ENCODE measurements at regions not wholly inside any gene's neighbourhood (a gene's known extent, or its start where the extent isn't known, plus 50 kb on each side); places are given as distances from the start of the nearest gene placed in this dataset.

DNA sequence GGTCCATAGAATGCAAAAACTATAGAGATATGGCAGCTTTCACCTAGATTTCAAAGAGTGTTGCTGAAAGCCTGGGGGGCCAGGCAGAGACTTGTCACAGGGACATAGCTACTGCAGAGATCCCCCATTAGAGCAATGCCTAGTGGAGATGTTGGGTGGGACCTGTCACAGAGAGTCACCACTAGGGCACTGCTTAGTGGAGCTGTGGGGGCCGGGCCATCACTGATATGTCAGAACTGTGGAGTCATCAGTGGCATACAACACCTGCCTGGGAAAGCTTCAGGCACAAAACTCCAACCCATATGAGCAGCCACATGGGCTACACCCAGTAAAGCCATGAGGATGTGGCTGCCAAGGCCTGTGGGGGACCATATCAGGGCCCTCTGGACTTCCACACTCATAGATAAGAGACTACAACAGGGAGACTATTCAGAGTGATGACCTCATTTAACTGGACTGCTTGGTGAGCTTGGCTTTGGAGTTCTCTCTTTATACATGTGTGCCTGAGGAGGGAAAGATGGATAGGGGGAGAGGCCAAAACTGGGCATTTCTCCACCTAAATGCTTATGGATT is 176.3 kb downstream of the ZNF621 start:
- H3K9me3 ChIP-seq (ENCODE audit: control insufficient read depth, insufficient read depth, low read length): peaks cover 6% of the 10 kb centered on the region

DNA sequence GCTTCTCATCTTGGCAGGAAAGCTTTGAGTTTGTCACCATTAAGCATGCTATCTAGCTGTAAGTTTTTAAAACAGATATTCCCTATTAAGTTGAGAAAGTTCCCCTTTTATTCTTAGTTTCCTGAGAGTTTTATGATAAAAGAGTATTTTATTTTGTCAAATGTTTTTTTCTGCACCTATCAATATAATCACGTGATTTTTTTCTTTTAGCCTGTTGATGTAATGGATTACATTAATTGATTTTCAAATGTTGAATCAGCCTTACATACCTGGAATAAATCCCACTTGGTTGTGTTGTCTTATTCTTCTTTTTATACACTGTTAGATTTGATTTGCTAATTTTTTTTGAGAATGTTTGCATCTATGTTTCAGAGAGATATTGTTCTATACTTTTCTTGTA is 179.5 kb downstream of the ZNF621 start:
- Histone ChIP-seq H3K36me3 (ENCODE audit: control insufficient read depth, insufficient read depth, low read length) (no peaks in the 10 kb centered on the region), H3K4me3 (ENCODE audit: low read depth, low read length) (no peak overlapping the region), H3K9ac (ENCODE audit: low read depth, low read length) (no peak overlapping the region), H3K27me3 (ENCODE audit: control insufficient read depth, insufficient read depth, low read length) (no peaks in the 10 kb centered on the region), H3K27ac (ENCODE audit: low read depth, low read length) (no peak overlapping the region), H3K9me3 (ENCODE audit: control insufficient read depth, insufficient read depth, low read length) (peaks cover 6% of the 10 kb centered on the region), H3K4me1 (ENCODE audit: control insufficient read depth, insufficient read depth, low read length) (no peaks in the 10 kb centered on the region)

More for the DNA sequence above, 176.3 kb downstream of the ZNF621 start:
- H3K27ac ChIP-seq (ENCODE audit: low read depth, low read length): no peak overlapping the region
- no peak overlapping the region for H3K4me3 ChIP-seq (ENCODE audit: low read depth, low read length)
- no peaks in the 10 kb centered on the region for H3K4me1 ChIP-seq (ENCODE audit: control insufficient read depth, insufficient read depth, low read length)
- no peak overlapping the region for H3K9ac ChIP-seq (ENCODE audit: low read depth, low read length)
- no peaks in the 10 kb centered on the region for H3K27me3 ChIP-seq (ENCODE audit: control insufficient read depth, insufficient read depth, low read length)
- H3K36me3 ChIP-seq (ENCODE audit: control insufficient read depth, insufficient read depth, low read length): no peaks in the 10 kb centered on the region

DNA sequence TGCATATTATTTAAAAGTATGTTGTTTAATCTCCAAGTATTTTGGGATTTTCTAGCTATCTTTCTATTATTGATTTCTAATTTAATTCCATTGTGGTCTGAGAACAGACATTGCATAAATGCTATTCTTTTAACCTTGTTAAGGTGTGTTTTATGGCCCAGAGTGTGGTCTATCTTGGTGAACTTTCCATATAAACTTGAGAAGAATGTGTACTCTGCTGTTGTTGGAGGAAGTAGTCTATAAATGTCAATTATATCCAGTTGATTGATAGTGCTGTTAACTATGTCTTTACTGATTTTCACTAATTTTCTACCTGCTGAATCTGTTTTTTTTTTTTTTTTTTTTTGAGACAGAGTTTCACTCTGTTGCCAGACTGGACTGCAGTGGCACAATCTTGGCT is 180.9 kb downstream of the ZNF621 start:
- Histone ChIP-seq H3K4me3 (ENCODE audit: low read depth, low read length) (no peak overlapping the region), H3K27ac (ENCODE audit: low read depth, low read length) (no peak overlapping the region), H3K4me1 (ENCODE audit: control insufficient read depth, insufficient read depth, low read length) (no peaks in the 10 kb centered on the region), H3K36me3 (ENCODE audit: control insufficient read depth, insufficient read depth, low read length) (no peaks in the 10 kb centered on the region), H3K9ac (ENCODE audit: low read depth, low read length) (no peak overlapping the region), H3K27me3 (ENCODE audit: control insufficient read depth, insufficient read depth, low read length) (no peaks in the 10 kb centered on the region), H3K9me3 (ENCODE audit: control insufficient read depth, insufficient read depth, low read length) (peaks cover 6% of the 10 kb centered on the region)

DNA sequence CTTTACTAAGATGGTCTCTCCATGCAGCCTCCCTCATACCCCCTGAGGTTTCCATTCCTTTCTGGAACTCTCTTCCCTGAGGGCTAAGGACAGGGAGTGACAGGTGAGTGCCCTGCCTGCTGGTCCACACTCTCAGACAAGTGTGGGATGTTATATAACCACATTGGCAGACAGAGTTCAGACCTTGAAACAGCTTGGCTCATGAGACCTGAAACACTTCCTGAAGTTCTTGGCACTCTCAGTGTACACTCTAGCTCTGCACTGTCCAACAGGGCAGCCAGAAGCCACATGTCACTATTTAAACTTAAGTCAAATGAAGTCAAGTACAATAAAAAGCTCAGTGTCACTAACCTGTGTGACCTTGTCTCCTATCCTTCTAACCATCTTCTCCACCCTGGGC is 188.5 kb downstream of the ZNF621 start:
- H3K4me3 ChIP-seq (ENCODE audit: low read depth, low read length): no peak overlapping the region
- no peak overlapping the region for H3K27ac ChIP-seq (ENCODE audit: low read depth, low read length)
- H3K9me3 ChIP-seq (ENCODE audit: control insufficient read depth, insufficient read depth, low read length): no peaks in the 10 kb centered on the region
- no peaks in the 10 kb centered on the region for H3K36me3 ChIP-seq (ENCODE audit: control insufficient read depth, insufficient read depth, low read length)
- H3K27me3 ChIP-seq (ENCODE audit: control insufficient read depth, insufficient read depth, low read length): no peaks in the 10 kb centered on the region
- H3K4me1 ChIP-seq (ENCODE audit: control insufficient read depth, insufficient read depth, low read length): no peaks in the 10 kb centered on the region
- no peak overlapping the region for H3K9ac ChIP-seq (ENCODE audit: low read depth, low read length)

DNA sequence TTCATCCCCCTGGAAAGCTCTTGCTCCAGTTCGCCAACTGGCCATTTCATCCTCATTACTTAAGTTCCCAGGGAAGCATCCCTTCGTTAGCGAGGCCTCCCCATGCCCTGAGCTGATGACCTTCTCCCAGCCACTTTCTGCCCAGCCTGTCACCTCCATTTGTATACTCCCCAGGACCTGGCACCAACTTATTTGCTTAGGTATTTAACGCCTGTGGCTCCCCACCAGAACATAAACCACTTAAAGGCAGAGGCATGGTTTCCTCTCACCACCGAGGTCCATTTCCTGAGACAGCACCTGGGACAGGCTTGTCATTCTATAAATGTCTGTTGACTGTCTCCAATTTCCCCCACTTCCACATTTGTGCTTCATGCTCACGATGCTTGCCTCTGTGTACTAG is 189.0 kb downstream of the ZNF621 start:
- H3K4me3 ChIP-seq (ENCODE audit: low read depth, low read length): no peak overlapping the region
- H3K9me3 ChIP-seq (ENCODE audit: control insufficient read depth, insufficient read depth, low read length): no peaks in the 10 kb centered on the region
- no peaks in the 10 kb centered on the region for H3K4me1 ChIP-seq (ENCODE audit: control insufficient read depth, insufficient read depth, low read length)
- H3K27ac ChIP-seq (ENCODE audit: low read depth, low read length): no peak overlapping the region
- no peaks in the 10 kb centered on the region for H3K27me3 ChIP-seq (ENCODE audit: control insufficient read depth, insufficient read depth, low read length)
- H3K36me3 ChIP-seq (ENCODE audit: control insufficient read depth, insufficient read depth, low read length): no peaks in the 10 kb centered on the region
- no peak overlapping the region for H3K9ac ChIP-seq (ENCODE audit: low read depth, low read length)

DNA sequence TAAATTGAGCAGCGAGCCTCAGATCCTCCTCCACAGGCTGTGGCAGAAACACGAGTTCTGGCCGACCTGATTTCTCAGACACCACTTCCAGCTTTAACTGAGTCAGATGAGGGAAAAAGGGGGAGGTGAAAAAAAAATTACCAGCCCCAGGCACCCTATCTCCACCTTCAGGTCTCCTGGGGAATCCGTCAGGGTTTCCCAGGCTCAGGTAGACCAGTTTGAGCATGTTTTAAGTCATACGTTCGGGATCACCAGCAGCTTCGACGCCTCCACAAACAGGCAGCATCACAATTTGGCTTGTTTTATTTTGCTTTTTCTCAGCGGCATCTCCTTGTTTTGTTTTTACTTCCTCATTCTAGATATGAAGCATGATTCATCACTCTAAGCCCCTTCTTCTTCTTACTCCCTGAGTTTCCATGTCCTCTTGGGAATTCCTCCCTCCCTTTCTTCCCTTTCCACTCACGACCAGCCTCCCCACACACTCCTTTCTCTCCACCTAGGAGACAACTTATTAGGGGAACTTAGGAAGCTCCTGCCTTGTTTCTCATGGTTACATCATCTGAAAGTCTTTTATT is 190.1 kb downstream of the ZNF621 start:
- no peaks in the 10 kb centered on the region for H3K27me3 ChIP-seq (ENCODE audit: control insufficient read depth, insufficient read depth, low read length)
- no peak overlapping the region for H3K4me3 ChIP-seq (ENCODE audit: low read depth, low read length)
- H3K9me3 ChIP-seq (ENCODE audit: control insufficient read depth, insufficient read depth, low read length): no peaks in the 10 kb centered on the region
- H3K4me1 ChIP-seq (ENCODE audit: control insufficient read depth, insufficient read depth, low read length): no peaks in the 10 kb centered on the region
- no peak overlapping the region for H3K9ac ChIP-seq (ENCODE audit: low read depth, low read length)
- H3K36me3 ChIP-seq (ENCODE audit: control insufficient read depth, insufficient read depth, low read length): no peaks in the 10 kb centered on the region
- no peak overlapping the region for H3K27ac ChIP-seq (ENCODE audit: low read depth, low read length)

DNA sequence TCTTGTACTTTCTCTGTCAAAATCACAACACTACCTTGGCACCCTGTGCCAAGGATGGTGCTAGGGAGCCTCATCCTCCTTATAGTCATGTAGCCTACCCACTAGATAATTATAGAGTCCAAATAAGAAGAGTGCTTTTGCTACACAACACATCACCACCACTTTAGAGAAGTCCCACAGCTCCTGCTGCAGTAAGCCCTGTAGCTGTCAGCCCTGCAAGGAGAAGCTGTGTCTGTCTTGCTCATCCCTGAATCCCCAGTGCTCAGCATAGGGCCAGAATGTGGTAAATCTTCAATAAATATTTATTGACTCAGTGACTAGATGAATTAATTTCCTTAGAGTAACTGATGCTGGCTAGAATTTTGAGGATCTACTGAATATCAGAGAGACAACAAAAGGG is 190.8 kb downstream of the ZNF621 start:
- Histone ChIP-seq H3K36me3 (ENCODE audit: control insufficient read depth, insufficient read depth, low read length) (no peaks in the 10 kb centered on the region), H3K9me3 (ENCODE audit: control insufficient read depth, insufficient read depth, low read length) (no peaks in the 10 kb centered on the region), H3K27ac (ENCODE audit: low read depth, low read length) (no peak overlapping the region), H3K4me1 (ENCODE audit: control insufficient read depth, insufficient read depth, low read length) (no peaks in the 10 kb centered on the region), H3K4me3 (ENCODE audit: low read depth, low read length) (no peak overlapping the region), H3K9ac (ENCODE audit: low read depth, low read length) (no peak overlapping the region), H3K27me3 (ENCODE audit: control insufficient read depth, insufficient read depth, low read length) (no peaks in the 10 kb centered on the region)

DNA sequence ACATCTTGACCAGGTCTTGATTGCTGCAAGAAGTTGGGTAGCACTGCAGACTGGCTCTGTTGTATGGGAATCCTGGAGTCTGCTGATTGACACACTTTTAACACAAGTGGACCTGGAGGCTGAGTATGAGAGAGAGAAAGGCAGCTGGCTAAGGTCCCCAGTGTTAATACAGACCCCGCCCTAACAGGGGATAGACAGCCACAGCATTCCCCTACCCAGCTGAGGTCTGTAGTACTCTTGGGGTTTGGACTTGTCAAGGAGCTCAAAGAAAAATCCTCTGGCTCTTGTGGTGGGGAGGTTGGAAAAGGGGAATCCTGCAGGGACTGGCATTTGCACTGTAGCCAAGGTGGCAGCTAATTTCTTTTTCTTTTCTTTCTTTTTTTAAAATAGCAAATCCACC is 192.7 kb downstream of the ZNF621 start:
- Histone ChIP-seq H3K27ac (ENCODE audit: low read depth, low read length) (no peak overlapping the region), H3K36me3 (ENCODE audit: control insufficient read depth, insufficient read depth, low read length) (no peaks in the 10 kb centered on the region), H3K27me3 (ENCODE audit: control insufficient read depth, insufficient read depth, low read length) (no peaks in the 10 kb centered on the region), H3K4me3 (ENCODE audit: low read depth, low read length) (no peak overlapping the region), H3K9me3 (ENCODE audit: control insufficient read depth, insufficient read depth, low read length) (no peaks in the 10 kb centered on the region), H3K9ac (ENCODE audit: low read depth, low read length) (no peak overlapping the region), H3K4me1 (ENCODE audit: control insufficient read depth, insufficient read depth, low read length) (no peaks in the 10 kb centered on the region; the same call in 1 of the 2 replicates)

DNA sequence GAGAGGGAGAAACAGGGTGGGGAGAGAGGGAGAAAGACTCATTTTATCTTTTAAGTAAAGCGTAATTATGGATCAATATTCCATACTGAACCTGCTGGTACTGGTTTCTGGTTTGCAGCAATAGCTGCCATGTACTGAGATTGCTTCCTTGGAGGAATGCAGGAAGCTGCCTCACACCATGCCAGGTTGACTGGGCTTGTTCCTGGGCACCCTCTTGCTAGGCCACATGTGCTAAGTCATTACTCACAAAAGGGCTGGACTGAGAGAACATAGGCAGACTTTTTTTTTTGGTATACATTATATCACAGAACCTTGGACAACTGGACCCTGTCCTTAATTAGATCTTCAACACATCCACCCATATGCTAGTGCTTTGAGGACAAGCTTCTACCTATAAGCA is 193.4 kb downstream of the ZNF621 start:
- H3K27me3 ChIP-seq (ENCODE audit: control insufficient read depth, insufficient read depth, low read length): no peaks in the 10 kb centered on the region
- no peaks in the 10 kb centered on the region for H3K36me3 ChIP-seq (ENCODE audit: control insufficient read depth, insufficient read depth, low read length)
- H3K4me3 ChIP-seq (ENCODE audit: low read depth, low read length): no peak overlapping the region
- H3K4me1 ChIP-seq (ENCODE audit: control insufficient read depth, insufficient read depth, low read length): no peaks in the 10 kb centered on the region; the same call in 1 of the 2 replicates
- no peaks in the 10 kb centered on the region for H3K9me3 ChIP-seq (ENCODE audit: control insufficient read depth, insufficient read depth, low read length)
- no peak overlapping the region for H3K9ac ChIP-seq (ENCODE audit: low read depth, low read length)
- H3K27ac ChIP-seq (ENCODE audit: low read depth, low read length): no peak overlapping the region

DNA sequence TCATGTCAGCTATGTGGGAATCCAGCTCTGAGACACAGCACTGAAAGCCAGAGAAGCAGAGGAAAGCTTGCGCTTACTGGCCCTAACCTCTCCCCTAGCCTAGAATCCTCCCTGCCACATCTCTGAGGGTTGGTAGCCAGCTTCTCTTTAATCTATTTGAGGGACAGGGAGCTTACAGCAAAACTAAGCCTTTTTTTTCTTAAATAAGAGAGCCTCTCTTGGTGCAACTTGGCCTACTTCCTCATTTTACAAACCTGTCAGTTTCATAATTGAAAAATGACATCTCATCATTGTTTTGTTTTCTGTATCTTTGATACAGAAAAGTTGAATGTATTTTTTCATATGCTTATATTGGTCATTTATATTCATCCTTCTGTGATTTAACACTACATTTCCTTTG is 193.9 kb downstream of the ZNF621 start:
- Histone ChIP-seq H3K27me3 (ENCODE audit: control insufficient read depth, insufficient read depth, low read length) (no peaks in the 10 kb centered on the region), H3K4me3 (ENCODE audit: low read depth, low read length) (no peak overlapping the region), H3K4me1 (ENCODE audit: control insufficient read depth, insufficient read depth, low read length) (no peaks in the 10 kb centered on the region; the same call in 1 of the 2 replicates), H3K27ac (ENCODE audit: low read depth, low read length) (no peak overlapping the region), H3K9ac (ENCODE audit: low read depth, low read length) (no peak overlapping the region), H3K9me3 (ENCODE audit: control insufficient read depth, insufficient read depth, low read length) (no peaks in the 10 kb centered on the region), H3K36me3 (ENCODE audit: control insufficient read depth, insufficient read depth, low read length) (no peaks in the 10 kb centered on the region)

DNA sequence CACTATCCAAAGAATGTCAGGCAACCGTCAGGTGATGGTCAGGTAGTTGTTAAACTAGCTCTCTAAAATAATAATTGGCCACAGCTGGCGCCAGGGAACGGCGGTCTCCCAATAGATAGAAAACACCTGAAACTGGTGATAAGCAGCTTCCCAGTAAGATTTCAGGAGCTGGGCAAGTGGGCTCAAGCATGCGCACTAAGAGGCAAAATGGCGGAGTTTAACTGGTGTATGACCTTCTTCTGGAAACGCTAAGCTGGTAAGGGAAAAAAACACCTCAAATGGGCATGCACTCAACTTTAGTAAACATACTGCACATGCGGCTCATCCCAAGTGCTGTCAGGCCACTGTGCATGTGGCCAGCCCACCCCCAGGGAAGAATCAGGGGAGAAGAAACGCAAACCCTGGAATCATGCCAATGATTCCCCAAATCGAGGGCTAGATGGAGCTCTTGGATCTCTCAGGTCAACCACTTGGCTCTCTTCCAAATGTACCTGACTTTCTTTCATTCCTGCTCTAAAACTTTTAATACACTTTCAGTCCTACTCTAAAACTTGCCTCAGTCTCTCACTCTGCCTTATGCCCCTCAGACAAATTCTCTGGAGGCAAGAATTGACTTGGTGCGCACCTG is 195.0 kb downstream of the ZNF621 start:
- H3K4me1 ChIP-seq (ENCODE audit: control insufficient read depth, insufficient read depth, low read length): no peaks in the 10 kb centered on the region; the same call in 1 of the 2 replicates
- H3K9me3 ChIP-seq (ENCODE audit: control insufficient read depth, insufficient read depth, low read length): no peaks in the 10 kb centered on the region
- H3K27me3 ChIP-seq (ENCODE audit: control insufficient read depth, insufficient read depth, low read length): no peaks in the 10 kb centered on the region
- H3K27ac ChIP-seq (ENCODE audit: low read depth, low read length): no peak overlapping the region
- H3K36me3 ChIP-seq (ENCODE audit: control insufficient read depth, insufficient read depth, low read length): no peaks in the 10 kb centered on the region
- H3K9ac ChIP-seq (ENCODE audit: low read depth, low read length): no peak overlapping the region
- H3K4me3 ChIP-seq (ENCODE audit: low read depth, low read length): no peak overlapping the region
